ENCODE measurements at regions not wholly inside any gene's neighbourhood (a gene's known extent, or its start where the extent isn't known, plus 50 kb on each side); places are given as distances from the start of the nearest gene placed in this dataset.
A peak's percentile ranks its signal among the peaks of the same experiment; 100 is the strongest.

GRCh38 chr10:128993911-128994538, 473.0 kb upstream of the MGMT start:
- peaks cover 17% of the 10 kb centered on the region for H3K27me3 Mint-ChIP-seq
- no peaks in the 10 kb centered on the region for H3K36me3 Mint-ChIP-seq
- no peaks in the 10 kb centered on the region for H3K4me1 Mint-ChIP-seq (ENCODE audit: unreplicated experiment)
- H3K27ac Mint-ChIP-seq, result no peak overlapping the region
- DNase-seq (ENCODE audit: extremely low spot score, unreplicated experiment), result peak; percentile 25
- no peak overlapping the region for H3K4me3 Mint-ChIP-seq
- TF ChIP-seq, protein P1, sequence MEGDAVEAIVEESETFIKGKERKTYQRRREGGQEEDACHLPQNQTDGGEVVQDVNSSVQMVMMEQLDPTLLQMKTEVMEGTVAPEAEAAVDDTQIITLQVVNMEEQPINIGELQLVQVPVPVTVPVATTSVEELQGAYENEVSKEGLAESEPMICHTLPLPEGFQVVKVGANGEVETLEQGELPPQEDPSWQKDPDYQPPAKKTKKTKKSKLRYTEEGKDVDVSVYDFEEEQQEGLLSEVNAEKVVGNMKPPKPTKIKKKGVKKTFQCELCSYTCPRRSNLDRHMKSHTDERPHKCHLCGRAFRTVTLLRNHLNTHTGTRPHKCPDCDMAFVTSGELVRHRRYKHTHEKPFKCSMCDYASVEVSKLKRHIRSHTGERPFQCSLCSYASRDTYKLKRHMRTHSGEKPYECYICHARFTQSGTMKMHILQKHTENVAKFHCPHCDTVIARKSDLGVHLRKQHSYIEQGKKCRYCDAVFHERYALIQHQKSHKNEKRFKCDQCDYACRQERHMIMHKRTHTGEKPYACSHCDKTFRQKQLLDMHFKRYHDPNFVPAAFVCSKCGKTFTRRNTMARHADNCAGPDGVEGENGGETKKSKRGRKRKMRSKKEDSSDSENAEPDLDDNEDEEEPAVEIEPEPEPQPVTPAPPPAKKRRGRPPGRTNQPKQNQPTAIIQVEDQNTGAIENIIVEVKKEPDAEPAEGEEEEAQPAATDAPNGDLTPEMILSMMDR (conservative IDR thresholded peaks at IDR 0.05), result no peak
- no peaks in the 10 kb centered on the region for H3K9me3 Mint-ChIP-seq

GRCh38 chr10:128994598-128995143, 472.4 kb upstream of the MGMT start:
- DNase-seq (ENCODE audit: extremely low spot score, unreplicated experiment), result peak; percentile 29
- H3K36me3 Mint-ChIP-seq, result no peaks in the 10 kb centered on the region
- no peak overlapping the region for H3K27ac Mint-ChIP-seq
- H3K4me3 Mint-ChIP-seq, result no peak overlapping the region
- H3K27me3 Mint-ChIP-seq, result peaks cover 17% of the 10 kb centered on the region
- H3K9me3 Mint-ChIP-seq, result no peaks in the 10 kb centered on the region
- TF ChIP-seq, protein P1 (conservative IDR thresholded peaks at IDR 0.05), result no peak
- no peaks in the 10 kb centered on the region for H3K4me1 Mint-ChIP-seq (ENCODE audit: unreplicated experiment)

DNA sequence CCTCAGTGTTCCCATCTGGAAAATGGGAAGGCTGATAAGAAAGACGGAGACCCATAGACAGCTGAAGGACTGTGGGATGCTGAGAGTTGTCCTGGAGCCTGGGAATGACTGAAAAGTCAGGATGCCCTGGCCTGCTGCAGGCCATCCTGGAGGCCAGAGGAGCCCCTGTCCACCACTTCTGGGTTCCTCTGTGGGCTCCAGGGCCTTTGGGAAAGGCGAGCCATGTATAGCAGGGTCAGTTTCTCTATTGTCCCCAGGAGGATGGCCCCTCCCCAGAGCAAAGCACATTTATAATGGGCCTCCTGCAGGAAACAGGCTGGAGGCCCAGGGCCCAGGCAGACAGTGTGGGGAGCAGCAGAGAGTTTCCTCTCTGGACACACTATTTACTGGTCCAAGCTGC, 471.4 kb upstream of the MGMT start:
- no peaks in the 10 kb centered on the region for H3K9me3 Mint-ChIP-seq
- peak; percentile 54 for DNase-seq (ENCODE audit: extremely low spot score, unreplicated experiment)
- no peak overlapping the region for H3K4me3 Mint-ChIP-seq
- no peaks in the 10 kb centered on the region for H3K36me3 Mint-ChIP-seq
- peaks cover 14% of the 10 kb centered on the region for H3K27me3 Mint-ChIP-seq
- no peak overlapping the region for H3K27ac Mint-ChIP-seq
- TF ChIP-seq, protein P1 (conservative IDR thresholded peaks at IDR 0.05), result no peak
- no peaks in the 10 kb centered on the region for H3K4me1 Mint-ChIP-seq (ENCODE audit: unreplicated experiment)

DNA sequence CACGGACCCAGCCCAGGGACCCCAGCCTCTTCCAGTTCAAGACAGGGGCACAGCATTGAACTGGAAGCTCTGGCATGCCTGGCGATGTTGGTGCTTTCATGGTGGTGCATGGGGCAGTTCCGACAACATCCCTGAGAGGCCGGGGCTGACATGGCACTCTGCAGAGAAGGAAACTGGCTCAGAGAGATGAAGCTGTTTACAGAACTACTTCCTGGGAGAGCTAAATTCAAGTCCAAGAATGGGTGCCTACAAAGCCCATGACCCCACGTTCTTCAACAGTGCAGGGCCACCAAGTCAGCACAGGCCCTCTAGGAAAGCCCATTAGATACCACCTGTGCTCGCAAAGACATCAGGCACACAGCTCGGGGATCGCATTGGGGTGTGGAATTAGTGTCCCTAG, 470.9 kb upstream of the MGMT start:
- Mint-ChIP-seq H3K4me3 (no peak overlapping the region), H3K27ac (no peak overlapping the region), H3K36me3 (no peaks in the 10 kb centered on the region), H3K4me1 (ENCODE audit: unreplicated experiment) (no peaks in the 10 kb centered on the region), H3K27me3 (peaks cover 14% of the 10 kb centered on the region), H3K9me3 (no peaks in the 10 kb centered on the region)
- TF ChIP-seq, protein P1 (conservative IDR thresholded peaks at IDR 0.05), result no peak
- DNase-seq (ENCODE audit: extremely low spot score, unreplicated experiment), result no peak

- DNase-seq (ENCODE audit: extremely low spot score, unreplicated experiment), result no peak
- TF ChIP-seq, protein P1 (conservative IDR thresholded peaks at IDR 0.05), result no peak
- Mint-ChIP-seq H3K27ac (peak overlapping the region; percentile 43), H3K4me1 (ENCODE audit: unreplicated experiment) (no peaks in the 10 kb centered on the region), H3K9me3 (no peaks in the 10 kb centered on the region), H3K27me3 (peaks cover under 1% of the 10 kb centered on the region), H3K36me3 (no peaks in the 10 kb centered on the region), H3K4me3 (no peak overlapping the region)
These were observed 468.8 kb upstream of the MGMT start for GRCh38 chr10:128998101-128998805.

Measured in type B pancreatic cell (in vitro differentiated cells).